Amygdala (tissue), 56 donors: ENCODE measurements at regions not wholly inside any gene's neighbourhood (a gene's known extent, or its start where the extent isn't known, plus 50 kb on each side); places are given as distances from the start of the nearest gene placed in this dataset.

ENCODE experiments used
- DNase-seq, 56 donors: peaks; one replicate each; lab custom pipeline; 2025; lab: John Stamatoyannopoulos, UW

GRCh38 chr13:105147461-105147860, 1388.0 kb downstream of the EFNB2 start:
- DNase-seq = peak in 1 of 56 donors; percentile 8

GRCh38 chr13:105144936-105145335, 1390.5 kb downstream of the EFNB2 start:
- peak in 9 of 56 donors; percentile 0 to 45 (median 4) for DNase-seq

- no peak for DNase-seq
Observed at GRCh38 chr13:105144020-105144419, 1391.4 kb downstream of the EFNB2 start.

- DNase-seq = no peak
Observed at GRCh38 chr13:105142556-105142955, 1392.9 kb downstream of the EFNB2 start.

GRCh38 chr13:105139380-105140285, 1395.8 kb downstream of the EFNB2 start:
- DNase-seq = peak in 41 of 56 donors; percentile 0 to 75 (median 29)

GRCh38 chr13:105139048-105139379, 1396.4 kb downstream of the EFNB2 start:
- DNase-seq = no peak

GRCh38 chr13:105135852-105136615, 1399.4 kb downstream of the EFNB2 start:
- DNase-seq = no peak

- no peak for DNase-seq
Observed at GRCh38 chr13:105127732-105128131, 1407.7 kb downstream of the EFNB2 start.

- no peak for DNase-seq
Observed at GRCh38 chr13:105121221-105121620, 1414.2 kb downstream of the EFNB2 start.

- DNase-seq = no peak
Observed at GRCh38 chr13:105118426-105118985, 1417.0 kb downstream of the EFNB2 start.

- DNase-seq = no peak
Observed at GRCh38 chr13:105116966-105117365, 1418.5 kb downstream of the EFNB2 start.

GRCh38 chr13:105112561-105112960, 1422.9 kb downstream of the EFNB2 start:
- DNase-seq = no peak

GRCh38 chr13:105107781-105108180, 1427.7 kb downstream of the EFNB2 start:
- no peak for DNase-seq

GRCh38 chr13:105105471-105105870, 1430.0 kb downstream of the EFNB2 start:
- DNase-seq = no peak

- no peak for DNase-seq
Observed at GRCh38 chr13:105097521-105097920, 1437.9 kb downstream of the EFNB2 start.

GRCh38 chr13:105089858-105090643, 1445.4 kb downstream of the EFNB2 start:
- no peak for DNase-seq

GRCh38 chr13:105087945-105088344, 1447.5 kb downstream of the EFNB2 start:
- no peak for DNase-seq

GRCh38 chr13:105084931-105085330, 1450.5 kb downstream of the EFNB2 start:
- DNase-seq = no peak

- no peak for DNase-seq
Observed at GRCh38 chr13:105083992-105084391, 1451.5 kb downstream of the EFNB2 start.

GRCh38 chr13:105074755-105075154, 1460.7 kb downstream of the EFNB2 start:
- no peak for DNase-seq

- no peak for DNase-seq
Observed at GRCh38 chr13:105073041-105073440, 1462.4 kb downstream of the EFNB2 start.
